IPS-NIHi11 (cell line): ENCODE measurements at regions not wholly inside any gene's neighbourhood (a gene's known extent, or its start where the extent isn't known, plus 50 kb on each side); places are given as distances from the start of the nearest gene placed in this dataset.
A peak's percentile ranks its signal among the peaks of the same experiment; 100 is the strongest.
"Not testable (repeated sequence)": the region's sequence is repeated elsewhere in the genome, so short reads cannot be mapped to it uniquely, and the experiment has no call there.

Source experiments
- DNase-seq: peaks from one replicate; pipeline ENCODE4 v3.0.0; 2012; ENCODE audit warnings: mixed read lengths, low spot score

GRCh38 chr18:14963246-14963645, 215.3 kb downstream of the ANKRD30B start:
- no peak for DNase-seq

GRCh38 chr18:14964002-14964401, 216.0 kb downstream of the ANKRD30B start:
- no peak for DNase-seq

- DNase-seq, result no peak
Observed at GRCh38 chr18:14964406-14964805, 216.4 kb downstream of the ANKRD30B start.

GRCh38 chr18:14964976-14965375, 217.0 kb downstream of the ANKRD30B start:
- DNase-seq, result not testable (repeated sequence)

- DNase-seq, result no peak
Observed at GRCh38 chr18:14965553-14965952, 217.6 kb downstream of the ANKRD30B start.

GRCh38 chr18:14967246-14967645, 219.3 kb downstream of the ANKRD30B start:
- DNase-seq, result not testable (repeated sequence)

GRCh38 chr18:14969500-14969899, 221.5 kb downstream of the ANKRD30B start:
- DNase-seq, result no peak

GRCh38 chr18:14970027-14970426, 222.1 kb downstream of the ANKRD30B start:
- no peak for DNase-seq

- no peak for DNase-seq
Observed at GRCh38 chr18:14971461-14972185, 223.7 kb downstream of the ANKRD30B start.

- not testable (repeated sequence) for DNase-seq
Observed at GRCh38 chr18:14973421-14973820, 225.4 kb downstream of the ANKRD30B start.

- no peak for DNase-seq
Observed at GRCh38 chr18:14974088-14974487, 226.1 kb downstream of the ANKRD30B start.

GRCh38 chr18:14974576-14974975, 226.6 kb downstream of the ANKRD30B start:
- DNase-seq, result no peak

- DNase-seq, result no peak
Observed at GRCh38 chr18:14975431-14975830, 227.5 kb downstream of the ANKRD30B start.

- no peak for DNase-seq
Observed at GRCh38 chr18:14976736-14977430, 228.9 kb downstream of the ANKRD30B start.

GRCh38 chr18:14978191-14978590, 230.2 kb downstream of the ANKRD30B start:
- DNase-seq, result no peak

- peak; percentile 68 for DNase-seq
Observed at GRCh38 chr18:14978962-14979535, 231.1 kb downstream of the ANKRD30B start.

GRCh38 chr18:14979875-14980274, 231.9 kb downstream of the ANKRD30B start:
- DNase-seq, result no peak

- not testable (repeated sequence) for DNase-seq
Observed at GRCh38 chr18:14984531-14984930, 236.6 kb downstream of the ANKRD30B start.

- not testable (repeated sequence) for DNase-seq
Observed at GRCh38 chr18:14985291-14986013, 237.5 kb downstream of the ANKRD30B start.

GRCh38 chr18:14987377-14987776, 239.4 kb downstream of the ANKRD30B start:
- DNase-seq, result not testable (repeated sequence)

- not testable (repeated sequence) for DNase-seq
Observed at GRCh38 chr18:14987960-14988710, 240.2 kb downstream of the ANKRD30B start.

GRCh38 chr18:14989569-14989968, 241.6 kb downstream of the ANKRD30B start:
- not testable (repeated sequence) for DNase-seq
